Endothelial cell of umbilical vein (primary cell): ENCODE measurements at regions not wholly inside any gene's neighbourhood (a gene's known extent, or its start where the extent isn't known, plus 50 kb on each side); places are given as distances from the start of the nearest gene placed in this dataset.

Experiments
- BruUV-seq: library from RNA; stranded (reverse); fragments of 400-500 nt; replicated peaks from 2 replicates; lab custom pipeline; 2021; lab: Mats Ljungman, UMichigan
- CTCF ChIA-PET: fragments of 300-600, 350-600 bp; sonication (Branson Sonifier 250); formaldehyde crosslinking; loops from one replicate; lab custom pipeline; 2021; ENCODE audit warnings: antibody characterized with exemption, inconsistent platforms; lab: Charles Lee
- POLR2A ChIA-PET: fragments of 300-600, 350-600 bp; sonication (Branson Sonifier 250); formaldehyde crosslinking; loops from one replicate; lab custom pipeline; 2021; ENCODE audit warnings: antibody characterized with exemption, inconsistent platforms; lab: Charles Lee
- DNase-seq: peaks from one replicate; pipeline ENCODE4 v3.0.0-alpha.2; 2011; ENCODE audit warnings: low read depth, low spot score
- FAIRE-seq: peaks from 2 replicates; lab custom pipeline; 2011; peaks lifted over from hg19 to GRCh38; lab: Jason Lieb, UNC
- H2AFZ ChIP-seq: 2 replicates; pipeline ENCODE4 v1.6.0; 2012; ENCODE audit warnings: low read depth, low read length, control low read depth, inconsistent platforms
- H3K27ac ChIP-seq: 2 replicates; pipeline ENCODE4 v1.5.1; 2011; ENCODE audit warnings: low read depth, mild to moderate bottlenecking, control low read depth, low read length, moderate library complexity; ENCODE audit not compliant: insufficient read depth
- H3K27me3 ChIP-seq, 2 experiments: 2 replicates each; pipeline versions ENCODE4 v1.6.0 to v1.6.1; 2011; ENCODE audit warnings: low read length in 2 of 2, mixed read lengths in 1 of 2; ENCODE audit not compliant: control insufficient read depth in 2 of 2, insufficient read depth in 2 of 2
- H3K36me3 ChIP-seq, 2 experiments: 2 replicates in 1 of 2; 3 replicates in 1 of 2; pipeline ENCODE4 v1.5.1; 2011; ENCODE audit warnings: low read length in 2 of 2, mild to moderate bottlenecking in 1 of 2, moderate library complexity in 1 of 2; ENCODE audit not compliant: control insufficient read depth in 2 of 2, insufficient read depth in 2 of 2; ENCODE audit errors: extremely low read depth in 1 of 2
- H3K4me1 ChIP-seq: 3 replicates; pipeline ENCODE4 v1.5.1; 2011; ENCODE audit warnings: mild to moderate bottlenecking, low read length; ENCODE audit not compliant: control insufficient read depth, insufficient read depth; ENCODE audit errors: extremely low read depth
- H3K4me2 ChIP-seq: 2 replicates; pipeline ENCODE4 v1.6.1; 2011; ENCODE audit warnings: low read length, control low read depth, mixed read lengths; ENCODE audit not compliant: insufficient read depth
- H3K4me3 ChIP-seq, 3 experiments: fragments of 200-600 bp in 1 of 3; sonication (generic), shearing (Covaris generic) in 1 of 3; replicated peaks in 1 of 3; 2 replicates each; pipeline ENCODE4 v1.5.1; 2011 to 2016; ENCODE audit warnings: control low read depth in 3 of 3, low read length in 3 of 3, mild to moderate bottlenecking in 2 of 3, inconsistent platforms in 1 of 3, low read depth in 1 of 3, moderate library complexity in 1 of 3; ENCODE audit not compliant: insufficient read depth in 1 of 3
- H3K79me2 ChIP-seq: 2 replicates; pipeline ENCODE4 v1.6.0; 2012; ENCODE audit warnings: low read length, inconsistent platforms; ENCODE audit not compliant: control insufficient read depth, insufficient read depth
- H3K9ac ChIP-seq: replicated peaks from 2 replicates; pipeline ENCODE3; 2011; ENCODE audit warnings: low read length, control low read depth; ENCODE audit not compliant: insufficient read depth; ENCODE audit errors: extremely low read depth
- H3K9me1 ChIP-seq: replicated peaks from 3 replicates; pipeline ENCODE4 v1.6.0; 2011; ENCODE audit warnings: mild to moderate bottlenecking, low read length; ENCODE audit not compliant: control insufficient read depth, insufficient read depth; ENCODE audit errors: extremely low read depth
- H3K9me3 ChIP-seq: replicated peaks from 2 replicates; pipeline ENCODE4 v1.5.1; 2012; ENCODE audit warnings: low read length, inconsistent platforms; ENCODE audit not compliant: control insufficient read depth, insufficient read depth
- H4K20me1 ChIP-seq: replicated peaks from 2 replicates; pipeline ENCODE3; 2011; ENCODE audit warnings: mild to moderate bottlenecking, low read length; ENCODE audit not compliant: control insufficient read depth, insufficient read depth; ENCODE audit errors: extremely low read depth
- CTCF ChIP-seq, 2 donors: IDR thresholded peaks; 1 replicate in 1 of 2; 2 replicates in 1 of 2; pipeline ENCODE4 v1.5.1; 2011; ENCODE audit warnings: low read length in 2 of 2, mild to moderate bottlenecking in 2 of 2, moderate library complexity in 2 of 2, control low read depth in 1 of 2, inconsistent platforms in 1 of 2, low read depth in 1 of 2; ENCODE audit not compliant: insufficient read depth in 1 of 2; ENCODE audit errors: extremely low read depth in 1 of 2
- EZH2 ChIP-seq: IDR thresholded peaks from 2 replicates; pipeline ENCODE4 v1.6.1; 2012; ENCODE audit warnings: borderline replicate concordance, low read depth, mild to moderate bottlenecking, moderate library complexity, low read length, inconsistent platforms; ENCODE audit not compliant: severe bottlenecking
- FOS ChIP-seq: IDR thresholded peaks from 2 replicates; pipeline ENCODE4 v1.6.1; 2011; ENCODE audit warnings: mild to moderate bottlenecking, low read length, moderate library complexity, borderline replicate concordance; ENCODE audit not compliant: insufficient read depth
- GATA2 ChIP-seq: IDR thresholded peaks from 2 replicates; pipeline ENCODE4 v1.7.0; 2011; ENCODE audit warnings: low read depth, mild to moderate bottlenecking, moderate library complexity, mixed read lengths, low read length; ENCODE audit not compliant: insufficient read length, insufficient read depth
- JUN ChIP-seq: IDR thresholded peaks from 2 replicates; pipeline ENCODE4 v1.6.1; 2011; ENCODE audit warnings: borderline replicate concordance, low read depth; ENCODE audit not compliant: insufficient read length, insufficient read depth
- MAX ChIP-seq: IDR thresholded peaks from 2 replicates; pipeline ENCODE4 v1.6.1; 2011; ENCODE audit not compliant: insufficient read depth, insufficient read length
- MYC ChIP-seq: IDR thresholded peaks from one replicate; pipeline ENCODE4 v1.6.1; 2011; ENCODE audit warnings: mild to moderate bottlenecking, low read depth, low read length
- POLR2AphosphoS5 ChIP-seq: IDR thresholded peaks from 2 replicates; pipeline ENCODE4 v1.6.1; 2012; ENCODE audit warnings: low read depth, mild to moderate bottlenecking, control low read depth, low read length, moderate library complexity; ENCODE audit not compliant: insufficient read depth
- dilution Hi-C: fragments of 300-500 bp; cut with MboI; formaldehyde crosslinking; loops from one replicate; pipeline ENCODE4 v1.15.0; 2019; ENCODE audit warnings: low sequenced_read_pairs; ENCODE audit not compliant: extremely low pct_ligation_motif_present
- intact Hi-C: fragments of 100-400 bp; cut with micrococcal nuclease; formaldehyde crosslinking; loops from one replicate; pipeline ENCODE4 v1.10.0; 2022

DNA sequence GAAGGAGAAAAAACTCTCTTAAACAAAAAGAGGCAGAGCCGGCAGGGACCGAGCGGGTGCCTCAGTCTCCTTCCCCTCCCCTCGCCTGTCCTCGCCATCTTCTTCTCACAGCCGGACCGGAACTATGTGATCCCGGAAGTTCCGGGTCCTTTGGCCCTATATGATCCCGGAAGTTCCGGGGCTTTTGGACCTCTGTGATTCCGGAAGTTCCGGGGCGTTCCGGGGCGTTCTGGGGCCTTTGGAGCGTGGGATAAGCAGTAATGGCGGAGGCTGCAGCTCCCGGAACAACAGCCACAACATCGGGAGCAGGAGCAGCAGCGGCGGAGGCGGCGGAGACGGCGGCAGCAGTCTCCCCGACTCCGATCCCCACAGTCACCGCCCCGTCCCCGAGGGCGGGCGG lies 98.9 kb upstream of the MED14 start:
- H3K9me3 ChIP-seq: no peaks in the 10 kb centered on the region
- no peaks in the 10 kb centered on the region for H4K20me1 ChIP-seq
- H3K27ac ChIP-seq: no peak overlapping the region
- DNase-seq (no peak), FAIRE-seq (no peak)
- no peaks in the 10 kb centered on the region for H3K27me3 ChIP-seq
- BruUV-seq: no TSS peak
- no peak overlapping the region for H3K4me3 ChIP-seq
- dilution Hi-C loops (no loop called here), intact Hi-C loops (no loop called here)
- no peak for TF ChIP-seq FOS
- no peak for TF ChIP-seq GATA2
- no peak for TF ChIP-seq MYC
- no peak for TF ChIP-seq MAX
- no peak for TF ChIP-seq POLR2AphosphoS5
- TF ChIP-seq EZH2: no peak
- TF ChIP-seq CTCF (IDR thresholded peaks at IDR 0.05; ENCODE audit: extremely low read depth in 1 of 2, insufficient read depth in 1 of 2, low read depth in 1 of 2, low read length in 2 of 2): no peak
- TF ChIP-seq JUN: no peak
- no peak overlapping the region for H2AFZ ChIP-seq
- H3K9ac ChIP-seq: no peak overlapping the region
- H3K9me1 ChIP-seq: no peaks in the 10 kb centered on the region
- no peaks in the 10 kb centered on the region for H3K79me2 ChIP-seq
- ChIA-PET CTCF (no interaction called here), POLR2A (no interaction called here)
- H3K4me2 ChIP-seq: no peak overlapping the region
- H3K36me3 ChIP-seq: no peaks in the 10 kb centered on the region
- no peaks in the 10 kb centered on the region for H3K4me1 ChIP-seq
